SW480 (cell line): ENCODE measurements at regions not wholly inside any gene's neighbourhood (a gene's known extent, or its start where the extent isn't known, plus 50 kb on each side); places are given as distances from the start of the nearest gene placed in this dataset.

Experiments
- DNase-seq: peaks from one replicate; pipeline ENCODE4 v3.0.0-alpha.2; 2016; ENCODE audit warnings: low spot score

DNA sequence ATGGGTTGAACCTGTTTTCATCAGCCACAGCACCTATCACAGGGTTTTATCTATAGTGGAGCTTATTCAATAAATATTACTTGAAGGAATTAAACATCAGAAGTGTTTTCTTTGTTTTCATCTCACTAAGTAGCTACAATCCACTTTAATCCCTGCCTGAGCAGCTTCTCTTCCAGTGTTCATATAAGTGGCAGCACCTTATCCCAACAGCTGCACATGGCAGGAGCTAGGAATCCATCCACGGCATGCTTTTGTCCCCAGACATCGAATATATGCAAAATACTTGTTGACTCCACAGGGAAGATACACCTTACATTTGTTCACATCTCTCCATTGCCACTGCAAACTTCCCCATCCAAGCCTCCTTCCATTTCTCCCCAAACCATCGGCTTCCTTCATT is 549.8 kb upstream of the FAM241A start:
- DNase-seq, result no peak

DNA sequence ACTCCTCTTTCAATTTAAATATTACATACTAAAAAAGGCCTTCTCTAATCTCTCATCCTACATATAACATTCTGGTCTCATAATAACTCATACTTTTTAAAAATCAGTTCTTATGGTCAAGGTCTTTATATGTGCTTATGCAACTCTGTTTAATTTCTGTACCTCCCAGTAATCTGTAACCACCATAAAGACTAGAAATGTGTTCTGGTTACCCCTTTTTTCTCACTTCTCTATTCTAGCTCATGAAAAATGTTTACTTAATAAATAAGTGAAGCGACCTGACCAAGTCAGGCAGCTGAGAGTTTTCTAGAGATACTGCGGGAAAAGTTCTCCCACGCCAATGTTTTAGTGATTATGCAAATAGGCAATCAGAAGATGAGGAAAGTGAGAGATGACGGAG is 548.8 kb upstream of the FAM241A start:
- DNase-seq, result no peak

DNA sequence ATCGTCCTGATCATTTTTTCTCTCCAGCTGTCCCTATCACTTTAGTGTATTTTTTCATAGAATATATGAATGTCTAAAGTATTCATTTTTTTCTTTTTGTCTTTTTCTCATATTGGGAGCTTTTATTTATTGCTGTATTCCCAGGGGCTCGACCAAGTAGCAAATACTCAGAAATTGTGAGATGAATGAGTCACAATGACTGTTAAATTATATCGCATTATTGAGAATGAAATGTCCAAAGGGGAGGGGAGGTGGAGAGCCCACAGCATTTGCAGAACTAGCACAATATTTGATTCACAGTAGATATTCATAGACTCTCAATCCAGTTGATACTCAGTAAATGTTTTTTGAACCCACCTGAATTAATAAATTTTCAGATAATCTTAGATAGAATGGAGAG is 543.6 kb upstream of the FAM241A start:
- no peak for DNase-seq

DNA sequence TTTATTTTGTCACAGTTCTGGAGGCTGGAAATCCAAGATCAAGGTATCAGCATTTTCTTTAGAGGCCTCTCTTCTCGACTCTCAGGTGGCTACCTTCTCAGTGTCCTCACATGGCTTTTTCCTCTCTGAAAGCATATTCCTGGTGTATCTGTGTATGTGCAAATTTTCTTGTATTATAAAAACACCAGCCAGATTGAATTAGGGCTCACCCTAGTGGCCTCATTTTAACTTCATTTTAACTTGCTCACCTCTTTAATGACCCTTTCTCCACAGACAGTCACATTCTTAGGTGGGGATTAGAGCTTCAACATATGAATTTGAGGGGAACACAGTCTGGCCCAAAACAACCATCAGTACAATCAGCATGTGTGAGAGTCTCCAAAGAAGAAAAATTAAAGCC is 542.4 kb upstream of the FAM241A start:
- peak; percentile 3 for DNase-seq

- no peak for DNase-seq
Measured at GRCh38 chr4:111605111-111605510, 540.1 kb upstream of the FAM241A start.

DNA sequence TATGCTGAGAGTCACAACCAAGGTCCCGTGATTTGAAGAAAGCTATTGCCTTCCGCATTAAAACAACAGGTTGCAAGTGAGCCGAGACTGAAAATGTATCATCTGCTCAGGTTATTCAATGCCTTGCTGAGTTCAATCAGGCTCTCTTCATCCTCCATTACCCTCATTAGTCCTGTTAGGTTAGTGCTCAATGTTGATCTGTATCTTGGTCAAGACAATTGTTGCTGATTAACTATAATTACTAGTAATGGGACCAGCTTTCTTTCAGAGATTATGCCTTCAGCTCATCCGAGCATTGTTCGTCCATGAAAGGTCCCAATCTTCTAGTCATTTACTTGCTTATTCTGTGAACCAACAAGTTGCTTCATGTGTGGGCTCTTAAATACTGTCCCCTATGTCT is 534.6 kb upstream of the FAM241A start:
- DNase-seq, result no peak

- no peak for DNase-seq
Measured at GRCh38 chr4:111618908-111619307, 526.3 kb upstream of the FAM241A start.

GRCh38 chr4:111628437-111628836 is 516.8 kb upstream of the FAM241A start:
- DNase-seq, result no peak

- peak; percentile 29 for DNase-seq
Measured at GRCh38 chr4:111630705-111631104, 514.5 kb upstream of the FAM241A start.

DNA sequence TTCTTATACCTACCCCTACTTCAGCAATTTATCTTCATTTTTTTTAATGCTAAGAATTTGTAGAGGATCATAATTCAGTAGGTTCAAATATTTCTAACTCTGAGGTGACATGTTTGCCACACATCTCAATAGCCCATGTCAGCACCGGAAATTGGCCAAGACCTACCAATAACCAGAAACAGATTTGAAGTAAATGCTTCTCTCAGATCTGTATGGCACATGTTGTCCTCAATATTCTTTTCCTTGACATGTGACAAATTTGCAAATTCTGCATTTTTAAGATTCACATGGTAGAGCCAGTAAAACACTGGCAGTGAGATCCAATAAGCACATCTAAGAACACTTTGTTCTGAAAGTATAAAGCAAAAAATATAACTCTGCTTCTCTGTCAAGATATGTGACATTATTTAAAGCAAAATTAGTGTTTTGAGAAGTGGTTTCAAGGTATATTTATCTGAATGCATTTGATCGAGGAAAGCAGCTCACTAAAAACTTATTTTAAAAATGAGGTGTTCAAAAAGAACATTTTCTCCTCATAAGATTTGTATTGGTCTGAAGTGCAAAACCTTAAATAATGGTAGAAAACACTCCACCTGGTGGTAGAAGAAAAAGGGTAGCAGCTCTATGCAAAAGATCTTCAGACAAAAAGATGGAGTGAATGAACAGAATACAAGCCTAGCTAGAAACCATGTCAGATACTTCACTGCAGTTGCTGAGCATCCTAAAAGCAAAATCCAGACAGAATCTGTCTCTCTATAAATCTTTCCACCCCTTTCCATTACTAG is 513.8 kb upstream of the FAM241A start:
- DNase-seq, result peak; percentile 3

- DNase-seq, result no peak
Measured at GRCh38 chr4:111632641-111633151, 512.6 kb upstream of the FAM241A start.

DNA sequence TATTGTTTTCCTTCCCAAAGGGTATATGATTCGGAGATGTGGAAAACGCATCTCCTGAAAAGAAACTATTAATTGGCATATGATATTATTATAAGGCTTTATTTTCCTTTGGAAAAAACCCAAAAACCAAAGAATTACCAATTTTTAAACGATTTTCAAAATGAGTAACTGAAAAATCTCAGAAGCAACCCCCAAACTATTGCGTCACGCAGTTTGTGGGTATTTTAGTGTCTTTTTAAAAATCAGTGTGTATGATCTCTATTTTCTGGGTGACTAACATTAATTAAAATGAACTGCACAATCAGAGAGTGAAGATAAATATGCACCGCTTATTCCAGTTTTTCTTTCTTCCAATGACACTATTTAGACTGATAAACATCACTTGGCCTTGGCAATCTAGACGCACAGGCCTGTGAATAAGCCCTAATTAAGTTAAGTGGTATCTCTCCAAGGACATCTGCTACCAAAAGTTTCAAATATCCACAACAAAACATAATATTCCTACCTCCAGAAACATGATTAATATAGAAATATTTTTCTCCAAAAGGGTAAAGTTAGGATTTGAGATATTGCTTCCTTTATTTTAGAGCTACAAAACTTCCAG is 511.5 kb upstream of the FAM241A start:
- DNase-seq, result no peak

- DNase-seq, result no peak
Measured at GRCh38 chr4:111635646-111636045, 509.6 kb upstream of the FAM241A start.

GRCh38 chr4:111636961-111637585 is 508.2 kb upstream of the FAM241A start:
- DNase-seq, result no peak

- DNase-seq, result no peak
Measured at GRCh38 chr4:111639120-111639690, 506.0 kb upstream of the FAM241A start.

- no peak for DNase-seq
Measured at GRCh38 chr4:111639876-111640275, 505.4 kb upstream of the FAM241A start.

DNA sequence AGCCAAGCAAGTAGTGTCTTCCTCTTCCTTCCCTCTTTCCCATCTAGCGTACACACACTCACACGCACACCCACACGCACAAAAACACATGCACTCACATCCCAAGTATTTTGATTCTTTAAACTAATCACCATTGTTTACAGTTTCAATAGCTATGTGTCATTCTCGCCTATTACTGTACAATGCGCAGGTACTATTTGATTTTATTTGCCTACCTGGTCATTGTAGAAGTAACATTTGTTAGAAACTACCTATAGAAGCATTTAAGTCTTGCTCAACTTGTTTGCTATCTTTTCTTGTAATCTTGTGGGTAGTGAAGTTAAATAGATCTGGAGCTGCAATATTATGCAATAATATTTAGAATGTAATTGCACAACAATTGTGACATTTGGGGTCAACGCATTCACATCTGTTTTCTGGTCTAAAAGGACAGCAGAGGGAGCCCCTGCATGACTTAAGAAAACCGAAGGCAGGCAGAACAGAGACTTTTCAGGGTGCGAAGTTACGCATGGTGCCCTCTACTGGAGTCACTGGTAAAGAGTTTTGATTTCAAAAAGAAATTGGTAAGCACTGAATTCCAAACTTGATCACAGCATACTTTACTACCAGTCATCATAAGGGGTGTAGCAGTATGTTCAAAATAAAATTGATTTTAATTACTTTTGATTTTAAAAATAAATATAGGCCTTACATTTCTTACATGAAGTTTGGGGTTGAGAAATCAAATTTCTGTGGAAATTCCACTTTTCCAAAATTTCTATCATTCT is 503.3 kb upstream of the FAM241A start:
- DNase-seq, result peak; percentile 78

DNA sequence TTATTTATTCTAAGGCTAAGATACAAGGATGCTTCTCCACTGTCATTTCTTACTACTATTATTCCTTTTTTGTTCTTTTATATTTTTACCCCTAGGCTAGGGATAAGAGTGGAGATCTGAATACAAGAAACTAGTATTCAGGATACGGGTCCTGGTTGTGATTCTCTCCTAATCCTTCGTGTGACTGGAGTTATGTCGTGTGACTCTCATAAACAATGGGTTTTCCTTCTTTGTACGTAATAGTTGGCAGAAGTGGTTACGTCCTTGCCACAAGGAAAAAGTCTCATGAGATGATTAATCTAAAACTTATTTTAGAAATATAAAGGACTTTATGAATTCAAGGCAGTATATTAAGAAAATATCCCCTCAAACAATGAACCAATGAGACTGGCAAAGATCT is 497.2 kb upstream of the FAM241A start:
- DNase-seq, result no peak

DNA sequence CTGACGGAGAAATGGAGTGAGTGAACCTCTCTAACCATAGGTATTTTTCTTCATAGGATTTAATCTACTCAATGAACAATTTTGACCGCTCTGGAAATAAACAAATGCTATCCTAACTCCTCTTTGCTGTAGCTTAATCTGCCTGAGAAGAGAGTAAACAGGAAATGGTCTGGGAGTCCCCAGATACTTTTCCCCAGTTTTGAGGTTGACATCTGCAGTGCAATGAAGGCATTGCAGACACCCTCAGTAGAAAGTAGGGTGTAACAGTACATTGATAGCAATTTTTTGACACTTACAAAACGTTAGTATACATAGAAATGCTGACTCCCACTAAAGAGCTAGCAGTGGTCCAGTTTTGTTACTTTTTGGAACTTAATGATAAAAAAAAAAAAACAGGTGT is 495.9 kb upstream of the FAM241A start:
- no peak for DNase-seq

GRCh38 chr4:111650146-111650545 is 495.1 kb upstream of the FAM241A start:
- DNase-seq, result no peak

DNA sequence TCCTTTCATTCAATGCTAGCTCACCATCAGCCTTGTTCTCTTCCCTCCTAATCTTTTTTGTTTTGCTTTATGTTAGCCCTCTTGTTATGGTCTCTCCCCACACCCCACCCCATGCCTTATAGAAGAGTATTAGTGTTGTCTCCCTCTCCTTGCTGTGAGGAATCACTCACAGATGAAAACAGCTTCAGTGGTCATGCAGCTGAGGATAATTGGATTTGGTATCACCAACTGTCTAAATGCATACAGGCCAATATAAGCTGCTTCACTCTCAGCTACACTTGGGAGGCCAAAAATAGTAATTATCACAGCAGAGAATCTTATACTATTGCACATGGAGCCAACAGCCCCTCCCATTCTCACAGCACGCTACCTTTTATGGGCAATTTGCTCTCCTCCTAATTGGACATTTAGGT is 494.6 kb upstream of the FAM241A start:
- DNase-seq, result no peak

DNA sequence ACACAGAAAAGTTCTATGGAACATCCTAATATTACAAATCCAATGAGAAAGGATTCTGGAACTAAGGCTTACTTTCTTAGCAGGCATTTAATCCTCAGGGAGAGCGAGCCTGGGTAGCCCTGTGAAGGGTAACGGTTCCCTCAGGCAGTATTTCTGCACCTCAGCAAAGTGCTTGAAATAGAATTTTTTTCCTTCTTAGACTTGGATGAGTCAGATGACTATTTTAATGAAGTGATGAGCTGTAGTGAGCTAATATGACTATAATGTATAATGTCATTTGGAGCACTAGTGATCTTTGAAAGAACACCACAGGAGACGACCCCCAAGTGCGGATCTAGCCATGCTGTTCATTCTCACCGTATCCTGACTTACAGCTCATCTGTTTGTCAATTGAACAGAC is 493.0 kb upstream of the FAM241A start:
- DNase-seq, result no peak
